Neural cell (in vitro differentiated cells): ENCODE measurements at regions not wholly inside any gene's neighbourhood (a gene's known extent, or its start where the extent isn't known, plus 50 kb on each side); places are given as distances from the start of the nearest gene placed in this dataset.

Experiments used
- H2AFZ ChIP-seq: fragments of 200-600, 300-800 bp; sonication (generic), shearing (Covaris generic); 2 replicates; pipeline ENCODE4 v1.6.0; 2014; ENCODE audit warnings: low read depth, mild to moderate bottlenecking, antibody characterized with exemption, low read length, moderate library complexity
- H3F3A ChIP-seq: fragments of 200-600 bp; shearing (Covaris generic); 2 replicates; pipeline ENCODE4 v1.6.1; 2016; ENCODE audit warnings: mild to moderate bottlenecking, moderate library complexity, mixed read lengths, antibody characterized with exemption, low read length; ENCODE audit not compliant: insufficient read depth, poor library complexity, severe bottlenecking
- H3K27ac ChIP-seq: fragments of 200-600, 300-800 bp; sonication (generic), shearing (Covaris generic); 2 replicates; pipeline ENCODE4 v1.5.1; 2014; ENCODE audit warnings: mild to moderate bottlenecking, low read length, moderate library complexity
- H3K27me3 ChIP-seq: fragments of 300-800, 200-600 bp; sonication (generic), shearing (Covaris generic); 2 replicates; pipeline ENCODE4 v1.6.0; 2014; ENCODE audit warnings: mild to moderate bottlenecking, low read depth, low read length, moderate library complexity; ENCODE audit not compliant: insufficient read depth
- H3K36me3 ChIP-seq: fragments of 300-800, 200-600 bp; sonication (generic), shearing (Covaris generic); 2 replicates; pipeline ENCODE4 v1.5.1; 2014; ENCODE audit warnings: mild to moderate bottlenecking, antibody characterized with exemption, low read length, moderate library complexity; ENCODE audit not compliant: insufficient read depth
- H3K4me2 ChIP-seq: fragments of 300-800, 200-600 bp; sonication (generic), shearing (Covaris generic); 2 replicates; pipeline ENCODE4 v1.6.0; 2014; ENCODE audit warnings: mild to moderate bottlenecking, low read length
- H3K4me3 ChIP-seq: fragments of 300-800, 200-600 bp; sonication (generic), shearing (Covaris generic); 2 replicates; pipeline ENCODE4 v1.5.1; 2014; ENCODE audit warnings: mild to moderate bottlenecking, low read length, moderate library complexity
- H3K79me2 ChIP-seq: fragments of 200-600 bp; shearing (Covaris generic); replicated peaks from 2 replicates; pipeline ENCODE4 v1.6.0; 2014; ENCODE audit warnings: mild to moderate bottlenecking, low read length, moderate library complexity; ENCODE audit not compliant: insufficient read depth
- H3K9ac ChIP-seq: fragments of 300-800, 200-600 bp; sonication (generic), shearing (Covaris generic); 2 replicates; pipeline ENCODE4 v1.6.1; 2016; ENCODE audit warnings: mild to moderate bottlenecking, low read length, mixed read lengths
- H3K9me2 ChIP-seq: fragments of 200-600 bp; shearing (Covaris generic); 2 replicates; pipeline ENCODE4 v1.6.1; 2016; ENCODE audit warnings: mild to moderate bottlenecking, low read length, mixed read lengths; ENCODE audit not compliant: insufficient read depth
- H3K9me3 ChIP-seq: fragments of 200-600, 300-800 bp; sonication (generic), shearing (Covaris generic); 2 replicates; pipeline ENCODE4 v1.6.1; 2016; ENCODE audit warnings: mild to moderate bottlenecking, mixed run types, low read length, moderate library complexity, mixed read lengths
- H4K20me1 ChIP-seq: fragments of 200-600 bp; shearing (Covaris generic); 2 replicates; pipeline ENCODE4 v1.6.1; 2016; ENCODE audit warnings: mild to moderate bottlenecking, mixed run types; ENCODE audit not compliant: insufficient read depth
- EP300 ChIP-seq: fragments of 450-650 bp; conservative IDR thresholded peaks from 2 replicates; pipeline ENCODE4 v1.6.1; 2014; ENCODE audit warnings: antibody characterized with exemption, mild to moderate bottlenecking, moderate library complexity; ENCODE audit not compliant: poor library complexity, severe bottlenecking
- EZH2 ChIP-seq: fragments of 200-600, 300-800 bp; shearing (Covaris generic), sonication (generic); IDR thresholded peaks from 2 replicates; pipeline ENCODE4 v1.6.1; 2014; ENCODE audit warnings: antibody characterized with exemption, low read length, borderline replicate concordance, mild to moderate bottlenecking; ENCODE audit not compliant: insufficient read depth, poor library complexity, severe bottlenecking
- MXI1 ChIP-seq: fragments of 450-650 bp; conservative IDR thresholded peaks from 2 replicates; pipeline ENCODE4 v1.6.1; 2014; ENCODE audit warnings: antibody characterized with exemption, mild to moderate bottlenecking; ENCODE audit not compliant: poor library complexity, severe bottlenecking
- POLR2AphosphoS5 ChIP-seq: IDR thresholded peaks from 2 replicates; pipeline ENCODE4 v1.6.1; 2012
- RAD21 ChIP-seq: fragments of 450-650 bp; conservative IDR thresholded peaks from 2 replicates; pipeline ENCODE4 v1.6.1; 2014; ENCODE audit warnings: antibody characterized with exemption, mild to moderate bottlenecking, moderate library complexity
- REST ChIP-seq: IDR thresholded peaks from 2 replicates; pipeline ENCODE4 v1.6.1; 2012; ENCODE audit warnings: borderline replicate concordance
- SMC3 ChIP-seq: fragments of 450-650 bp; conservative IDR thresholded peaks from 2 replicates; pipeline ENCODE4 v1.6.1; 2014; ENCODE audit warnings: antibody characterized with exemption, mild to moderate bottlenecking, moderate library complexity; ENCODE audit not compliant: poor library complexity
- TAF1 ChIP-seq: IDR thresholded peaks from 2 replicates; pipeline ENCODE4 v1.6.1; 2012; ENCODE audit warnings: low read depth
- TF ChIP-seq, protein P1 (sequence below): fragments of 450-650 bp; IDR thresholded peaks from 2 replicates; pipeline ENCODE4 v1.5.1; 2014; ENCODE audit warnings: antibody characterized with exemption, mild to moderate bottlenecking, moderate library complexity; ENCODE audit not compliant: poor library complexity, severe bottlenecking

DNA sequence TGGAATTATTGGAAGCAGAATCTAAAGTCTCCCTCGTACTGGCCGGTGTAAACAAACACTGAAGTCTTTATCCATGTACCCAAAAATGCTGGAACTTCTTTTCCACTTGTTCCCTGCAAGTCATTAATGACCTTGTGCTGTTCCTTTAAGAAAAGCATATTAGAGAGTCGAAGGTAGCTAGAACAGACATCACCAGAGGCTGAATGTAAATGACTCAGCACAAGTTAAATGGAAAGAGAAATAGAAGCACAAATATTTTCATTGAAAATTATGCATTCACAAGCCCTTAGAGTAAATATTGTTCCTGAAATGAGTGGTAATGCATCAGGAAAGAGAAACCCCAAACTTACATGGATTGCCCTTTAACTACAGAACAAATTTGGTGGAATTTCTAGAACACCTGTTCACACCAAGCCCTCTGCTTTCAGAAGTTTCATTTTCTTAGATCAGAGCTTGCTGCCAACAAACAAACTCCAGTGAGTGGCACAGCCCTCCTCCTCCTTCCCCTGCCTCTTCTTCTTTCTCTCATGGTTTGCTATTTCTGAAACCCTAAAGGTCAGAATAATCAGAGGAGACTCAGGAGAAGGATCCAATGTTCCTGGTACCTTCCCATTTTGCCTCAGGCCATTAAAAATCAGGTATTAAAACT lies 264.3 kb downstream of the TXNL1 start:
- Histone ChIP-seq H3F3A (no peaks in the 10 kb centered on the region), H3K79me2 (no peaks in the 10 kb centered on the region), H3K27me3 (no peaks in the 10 kb centered on the region), H3K4me2 (no peak overlapping the region), H3K27ac (no peak overlapping the region), H3K9me3 (no peaks in the 10 kb centered on the region), H3K9me2 (no peaks in the 10 kb centered on the region), H3K4me3 (no peak overlapping the region), H2AFZ (no peak overlapping the region), H4K20me1 (no peaks in the 10 kb centered on the region), H3K9ac (no peak overlapping the region), H3K36me3 (no peaks in the 10 kb centered on the region)
- TF ChIP-seq TAF1: no peak
- no peak for TF ChIP-seq EZH2
- no peak for TF ChIP-seq POLR2AphosphoS5
- TF ChIP-seq, protein P1, sequence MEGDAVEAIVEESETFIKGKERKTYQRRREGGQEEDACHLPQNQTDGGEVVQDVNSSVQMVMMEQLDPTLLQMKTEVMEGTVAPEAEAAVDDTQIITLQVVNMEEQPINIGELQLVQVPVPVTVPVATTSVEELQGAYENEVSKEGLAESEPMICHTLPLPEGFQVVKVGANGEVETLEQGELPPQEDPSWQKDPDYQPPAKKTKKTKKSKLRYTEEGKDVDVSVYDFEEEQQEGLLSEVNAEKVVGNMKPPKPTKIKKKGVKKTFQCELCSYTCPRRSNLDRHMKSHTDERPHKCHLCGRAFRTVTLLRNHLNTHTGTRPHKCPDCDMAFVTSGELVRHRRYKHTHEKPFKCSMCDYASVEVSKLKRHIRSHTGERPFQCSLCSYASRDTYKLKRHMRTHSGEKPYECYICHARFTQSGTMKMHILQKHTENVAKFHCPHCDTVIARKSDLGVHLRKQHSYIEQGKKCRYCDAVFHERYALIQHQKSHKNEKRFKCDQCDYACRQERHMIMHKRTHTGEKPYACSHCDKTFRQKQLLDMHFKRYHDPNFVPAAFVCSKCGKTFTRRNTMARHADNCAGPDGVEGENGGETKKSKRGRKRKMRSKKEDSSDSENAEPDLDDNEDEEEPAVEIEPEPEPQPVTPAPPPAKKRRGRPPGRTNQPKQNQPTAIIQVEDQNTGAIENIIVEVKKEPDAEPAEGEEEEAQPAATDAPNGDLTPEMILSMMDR: no peak
- no peak for TF ChIP-seq RAD21
- no peak for TF ChIP-seq EP300
- TF ChIP-seq SMC3: no peak
- TF ChIP-seq MXI1: no peak
- no peak for TF ChIP-seq REST

GRCh38 chr18:56373601-56374000 lies 264.8 kb downstream of the TXNL1 start:
- Histone ChIP-seq H3K4me2 (no peak overlapping the region), H3K36me3 (no peaks in the 10 kb centered on the region), H3K9me2 (no peaks in the 10 kb centered on the region), H3K27ac (no peak overlapping the region), H3K27me3 (no peaks in the 10 kb centered on the region), H3K9ac (no peak overlapping the region), H3K4me3 (no peak overlapping the region), H2AFZ (no peak overlapping the region), H3F3A (no peaks in the 10 kb centered on the region), H3K79me2 (no peaks in the 10 kb centered on the region), H4K20me1 (no peaks in the 10 kb centered on the region), H3K9me3 (no peaks in the 10 kb centered on the region)
- no peak for TF ChIP-seq RAD21
- no peak for TF ChIP-seq MXI1
- TF ChIP-seq EP300: no peak
- TF ChIP-seq SMC3: no peak
- no peak for TF ChIP-seq EZH2
- TF ChIP-seq, protein P1: no peak
- no peak for TF ChIP-seq POLR2AphosphoS5
- no peak for TF ChIP-seq REST
- TF ChIP-seq TAF1: no peak
